WERI-Rb-1 (cell line): ENCODE measurements at regions not wholly inside any gene's neighbourhood (a gene's known extent, or its start where the extent isn't known, plus 50 kb on each side); places are given as distances from the start of the nearest gene placed in this dataset.

Source experiments
- DNase-seq: peaks from one replicate; pipeline ENCODE4 v3.0.0-alpha.2; 2020
- H3K27ac ChIP-seq: fragments of 250-450 bp; sonication (Bioruptor Pico); 2 replicates; pipeline ENCODE4 v1.5.1; 2020; ENCODE audit warnings: mild to moderate bottlenecking, moderate library complexity
- H3K27me3 ChIP-seq: fragments of 250-450 bp; sonication (Bioruptor Pico); 2 replicates; pipeline ENCODE4 v1.5.1; 2021; ENCODE audit warnings: mild to moderate bottlenecking, low read depth, moderate library complexity; ENCODE audit not compliant: insufficient read depth, severe bottlenecking
- H3K36me3 ChIP-seq: fragments of 250-450 bp; sonication (Bioruptor Pico); 2 replicates; pipeline ENCODE4 v1.5.1; 2020; ENCODE audit warnings: mild to moderate bottlenecking, moderate library complexity
- H3K4me3 ChIP-seq: 2 replicates; pipeline ENCODE4 v1.5.1; 2011; ENCODE audit warnings: low read depth, mild to moderate bottlenecking, control low read depth, low read length
- H3K9me3 ChIP-seq: fragments of 250-450 bp; sonication (Bioruptor Pico); 2 replicates; pipeline ENCODE4 v1.5.1; 2021; ENCODE audit warnings: mild to moderate bottlenecking, moderate library complexity; ENCODE audit not compliant: severe bottlenecking
- TF ChIP-seq, protein P1 (sequence below): IDR thresholded peaks from 2 replicates; pipeline ENCODE4 v1.5.1; 2011; ENCODE audit warnings: low read depth, mild to moderate bottlenecking, control low read depth, inconsistent platforms, low read length

DNA sequence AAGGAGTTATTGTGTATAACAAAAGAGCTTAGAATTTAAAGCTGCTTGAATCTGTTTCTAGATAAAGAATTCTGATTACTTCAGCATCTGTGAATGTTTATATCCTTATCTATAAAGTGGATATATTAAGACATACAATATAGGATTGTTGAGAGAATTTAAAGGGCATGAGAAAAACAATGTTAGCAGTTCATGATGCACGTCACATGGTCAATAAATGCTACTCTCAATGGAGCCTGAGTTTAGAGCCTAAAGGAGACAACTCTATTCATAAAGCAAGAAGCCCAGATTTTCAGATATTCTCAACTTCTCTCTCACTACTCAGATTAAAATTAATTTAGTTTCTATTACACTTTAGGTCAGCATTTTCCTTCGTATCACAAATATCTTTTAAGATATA lies 666.7 kb upstream of the CDH18 start:
- Histone ChIP-seq H3K27ac (no peak overlapping the region), H3K4me3 (no peak overlapping the region), H3K27me3 (no peaks in the 10 kb centered on the region), H3K36me3 (no peaks in the 10 kb centered on the region), H3K9me3 (no peaks in the 10 kb centered on the region)
- DNase-seq = no peak
- TF ChIP-seq, protein P1, sequence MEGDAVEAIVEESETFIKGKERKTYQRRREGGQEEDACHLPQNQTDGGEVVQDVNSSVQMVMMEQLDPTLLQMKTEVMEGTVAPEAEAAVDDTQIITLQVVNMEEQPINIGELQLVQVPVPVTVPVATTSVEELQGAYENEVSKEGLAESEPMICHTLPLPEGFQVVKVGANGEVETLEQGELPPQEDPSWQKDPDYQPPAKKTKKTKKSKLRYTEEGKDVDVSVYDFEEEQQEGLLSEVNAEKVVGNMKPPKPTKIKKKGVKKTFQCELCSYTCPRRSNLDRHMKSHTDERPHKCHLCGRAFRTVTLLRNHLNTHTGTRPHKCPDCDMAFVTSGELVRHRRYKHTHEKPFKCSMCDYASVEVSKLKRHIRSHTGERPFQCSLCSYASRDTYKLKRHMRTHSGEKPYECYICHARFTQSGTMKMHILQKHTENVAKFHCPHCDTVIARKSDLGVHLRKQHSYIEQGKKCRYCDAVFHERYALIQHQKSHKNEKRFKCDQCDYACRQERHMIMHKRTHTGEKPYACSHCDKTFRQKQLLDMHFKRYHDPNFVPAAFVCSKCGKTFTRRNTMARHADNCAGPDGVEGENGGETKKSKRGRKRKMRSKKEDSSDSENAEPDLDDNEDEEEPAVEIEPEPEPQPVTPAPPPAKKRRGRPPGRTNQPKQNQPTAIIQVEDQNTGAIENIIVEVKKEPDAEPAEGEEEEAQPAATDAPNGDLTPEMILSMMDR = no peak

GRCh38 chr5:20654033-20654432 lies 666.0 kb upstream of the CDH18 start:
- no peak overlapping the region for H3K27ac ChIP-seq
- TF ChIP-seq, protein P1 = no peak
- DNase-seq = no peak
- H3K9me3 ChIP-seq = no peaks in the 10 kb centered on the region
- H3K27me3 ChIP-seq = no peaks in the 10 kb centered on the region
- H3K4me3 ChIP-seq = no peak overlapping the region
- no peaks in the 10 kb centered on the region for H3K36me3 ChIP-seq

- no peak overlapping the region for H3K4me3 ChIP-seq
- TF ChIP-seq, protein P1 = no peak
- no peaks in the 10 kb centered on the region for H3K36me3 ChIP-seq
- no peak for DNase-seq
- H3K9me3 ChIP-seq = no peaks in the 10 kb centered on the region
- no peaks in the 10 kb centered on the region for H3K27me3 ChIP-seq
- no peak overlapping the region for H3K27ac ChIP-seq
Measured at GRCh38 chr5:20649966-20650365, 662.0 kb upstream of the CDH18 start.

- Histone ChIP-seq H3K4me3 (no peak overlapping the region), H3K9me3 (no peaks in the 10 kb centered on the region), H3K27ac (no peak overlapping the region), H3K36me3 (no peaks in the 10 kb centered on the region), H3K27me3 (no peaks in the 10 kb centered on the region)
- DNase-seq = no peak
- TF ChIP-seq, protein P1 = no peak
Measured at GRCh38 chr5:20648981-20649380, 661.0 kb upstream of the CDH18 start.

- no peaks in the 10 kb centered on the region for H3K27me3 ChIP-seq
- no peak overlapping the region for H3K4me3 ChIP-seq
- TF ChIP-seq, protein P1 = no peak
- H3K9me3 ChIP-seq = no peaks in the 10 kb centered on the region
- H3K36me3 ChIP-seq = no peaks in the 10 kb centered on the region
- no peak overlapping the region for H3K27ac ChIP-seq
- DNase-seq = no peak
Measured at GRCh38 chr5:20636686-20637085, 648.7 kb upstream of the CDH18 start.

- TF ChIP-seq, protein P1 = no peak
- Histone ChIP-seq H3K36me3 (no peaks in the 10 kb centered on the region), H3K4me3 (no peak overlapping the region), H3K27me3 (no peaks in the 10 kb centered on the region), H3K9me3 (no peaks in the 10 kb centered on the region), H3K27ac (no peak overlapping the region)
- DNase-seq = no peak
Measured at GRCh38 chr5:20619591-20619990, 631.6 kb upstream of the CDH18 start.
